A549 (cell line): ENCODE measurements at regions not wholly inside any gene's neighbourhood (a gene's known extent, or its start where the extent isn't known, plus 50 kb on each side); places are given as distances from the start of the nearest gene placed in this dataset.

Source experiments
- ATAC-seq, 2 experiments: fragments of 200-7000 bp in 1 of 2; fragments of >200 bp in 1 of 2; cut with Nextera tagmentation in 1 of 2; cut with Tn5 transposase in 1 of 2; 3 replicates each; pipeline versions ENCODE4 v1.8.0 to v1.9.1; 2018 to 2020; ENCODE audit warnings: mild to moderate bottlenecking in 1 of 2, moderate library complexity in 1 of 2
- CTCF ChIA-PET: fragments of 300-600 bp; sonication (Branson Sonifier 250); formaldehyde crosslinking; extraction: SDS; loops from one replicate; lab custom pipeline; 2021; ENCODE audit warnings: antibody characterized with exemption, inconsistent platforms; lab: Yijun Ruan, JAX
- POLR2A ChIA-PET: fragments of 350-600 bp; formaldehyde crosslinking; extraction: SDS; loops from one replicate; lab custom pipeline; 2021; ENCODE audit warnings: antibody characterized with exemption, inconsistent platforms; lab: Yijun Ruan, JAX
- DNase-seq, 2 experiments: peaks; one replicate each; pipeline versions ENCODE4 v3.0.0 to v3.0.0-alpha.2; 2011 to 2016; ENCODE audit warnings: low read depth in 1 of 2, low spot score in 1 of 2
- FAIRE-seq: peaks from 2 replicates; lab custom pipeline; 2011; peaks lifted over from hg19 to GRCh38; lab: Jason Lieb, UNC
- H3K27ac ChIP-seq, 2 experiments: fragments of >200 bp; sonication (Bioruptor Twin); formaldehyde crosslinking; 3 replicates each; pipeline ENCODE4 v1.5.1; 2016 to 2017
- H3K4me1 ChIP-seq: fragments of >200 bp; sonication (Bioruptor Twin); formaldehyde crosslinking; 3 replicates; pipeline ENCODE4 v1.6.1; 2016
- H3K4me2 ChIP-seq: fragments of >200 bp; sonication (Bioruptor Twin); formaldehyde crosslinking; 3 replicates; pipeline ENCODE4 v1.6.1; 2016
- H3K4me3 ChIP-seq: fragments of >200 bp; sonication (Bioruptor Twin); formaldehyde crosslinking; 3 replicates; pipeline ENCODE4 v1.5.1; 2016
- H3K9me3 ChIP-seq: fragments of >200 bp; sonication (Bioruptor Twin); formaldehyde crosslinking; 3 replicates; pipeline ENCODE4 v1.6.1; 2016
- ATOH8 ChIP-seq: fragments of 250-450 bp; sonication (Bioruptor Pico); IDR thresholded peaks from 2 replicates; pipeline ENCODE4 v1.5.0; 2020; ENCODE audit warnings: low read depth, mild to moderate bottlenecking, moderate library complexity
- CBX8 ChIP-seq: fragments of 200-600 bp; sonication (generic); IDR thresholded peaks from 2 replicates; pipeline ENCODE4 v1.6.1; 2016
- CEBPB ChIP-seq, 2 experiments: fragments of >200 bp in 1 of 2; sonication (Bioruptor Twin) in 1 of 2; formaldehyde crosslinking in 1 of 2; IDR thresholded peaks; 2 replicates each; pipeline ENCODE4 v1.6.1; 2012 to 2016
- CHD4 ChIP-seq: fragments of 200-600 bp; sonication (generic); IDR thresholded peaks from 2 replicates; pipeline ENCODE4 v1.6.1; 2016; ENCODE audit warnings: antibody characterized with exemption, mild to moderate bottlenecking, borderline replicate concordance
- EHMT2 ChIP-seq: fragments of 200-600 bp; sonication (generic); IDR thresholded peaks from 2 replicates; pipeline ENCODE4 v1.6.1; 2016; ENCODE audit warnings: antibody characterized with exemption, low read depth, mild to moderate bottlenecking, moderate library complexity
- GATA3 ChIP-seq: IDR thresholded peaks from 2 replicates; pipeline ENCODE4 v1.6.1; 2012; ENCODE audit warnings: borderline replicate concordance
- HDAC2 ChIP-seq: fragments of 200-600 bp; sonication (generic); IDR thresholded peaks from 2 replicates; pipeline ENCODE4 v1.6.1; 2016
- JUNB ChIP-seq: fragments of >200 bp; sonication (Bioruptor Twin); formaldehyde crosslinking; IDR thresholded peaks from 2 replicates; pipeline ENCODE4 v1.6.1; 2016
- MAFK ChIP-seq: fragments of 450-650 bp; IDR thresholded peaks from 2 replicates; pipeline ENCODE4 v1.6.1; 2014; ENCODE audit not compliant: partially characterized antibody
- MYC ChIP-seq: IDR thresholded peaks from 2 replicates; pipeline ENCODE4 v1.6.1; 2012; ENCODE audit warnings: mild to moderate bottlenecking, inconsistent platforms, low read length, improper control_type of control experiment, borderline replicate concordance
- PHF8 ChIP-seq: fragments of 200-600 bp; sonication (generic); IDR thresholded peaks from 2 replicates; pipeline ENCODE4 v1.6.1; 2016; ENCODE audit warnings: low read depth, mild to moderate bottlenecking, antibody characterized with exemption, moderate library complexity, borderline replicate concordance
- POLR2AphosphoS2 ChIP-seq: conservative IDR thresholded peaks from 2 replicates; pipeline ENCODE4 v1.6.1; 2012; ENCODE audit warnings: low read length, improper control_type of control experiment, inconsistent platforms
- RARB ChIP-seq: fragments of 250-450 bp; sonication (Bioruptor Pico); IDR thresholded peaks from 2 replicates; pipeline ENCODE4 v1.8.0; 2021; ENCODE audit warnings: mild to moderate bottlenecking, moderate library complexity
- RCOR1 ChIP-seq: fragments of 150-350 bp; IDR thresholded peaks from 2 replicates; pipeline ENCODE4 v1.6.1; 2014; ENCODE audit warnings: antibody characterized with exemption, low read length, low read depth
- SMC3 ChIP-seq: fragments of >200 bp; sonication (Bioruptor Twin); formaldehyde crosslinking; IDR thresholded peaks from 3 replicates; pipeline ENCODE4 v1.6.1; 2018; ENCODE audit warnings: inconsistent platforms
- USF2 ChIP-seq: fragments of 450-650 bp; IDR thresholded peaks from 2 replicates; pipeline ENCODE4 v1.6.1; 2014; ENCODE audit warnings: antibody characterized with exemption
- ZC3H11A ChIP-seq: fragments of 450-650 bp; IDR thresholded peaks from 2 replicates; pipeline ENCODE4 v1.6.1; 2014; ENCODE audit warnings: antibody characterized with exemption, mild to moderate bottlenecking
- ZFP36 ChIP-seq: fragments of 450-650 bp; IDR thresholded peaks from 2 replicates; pipeline ENCODE4 v1.6.1; 2014; ENCODE audit warnings: borderline replicate concordance; ENCODE audit not compliant: partially characterized antibody
- ZSCAN20 ChIP-seq: fragments of 250-450 bp; sonication (Bioruptor Pico); IDR thresholded peaks from 2 replicates; pipeline ENCODE4 v1.8.0; 2022; ENCODE audit warnings: mild to moderate bottlenecking, moderate library complexity
- WGBS: methylation state at CpG from one replicate; pipeline ENCODE4 v1.1.6; 2017; ENCODE audit errors: missing lambda C conversion rate; 5-methylcytosine and 5-hydroxymethylcytosine counted together
- TF ChIP-seq, protein P1 (sequence below): fragments of 250-450 bp; sonication (Bioruptor Pico); IDR thresholded peaks from 2 replicates; pipeline ENCODE4 v1.5.0; 2021; ENCODE audit warnings: mild to moderate bottlenecking, moderate library complexity, borderline replicate concordance

GRCh38 chr12:125538401-125539199, 473.4 kb downstream of the AACS start:
- Histone ChIP-seq H3K27ac (no peak overlapping the region), H3K9me3 (no peaks in the 10 kb centered on the region), H3K4me3 (no peak overlapping the region), H3K4me1 (no peaks in the 10 kb centered on the region), H3K4me2 (no peak overlapping the region)
- TF ChIP-seq SMC3 (no peak), GATA3 (no peak), EHMT2 (no peak), HDAC2 (no peak), MAFK (no peak), CBX8 (no peak), CEBPB (IDR thresholded peaks at IDR 0.05) (no peak), MYC (no peak), USF2 (no peak), ATOH8 (CRISPR knock-in tag) (no peak), ZSCAN20 (CRISPR knock-in tag) (no peak), JUNB (no peak)
- ATAC-seq (no peak), FAIRE-seq (no peak), DNase-seq (no peak)
- ChIA-PET POLR2A (no interaction called here), CTCF (no interaction called here)
- WGBS: 10% methylated on average over 11 of the region's 11 CpGs

DNA sequence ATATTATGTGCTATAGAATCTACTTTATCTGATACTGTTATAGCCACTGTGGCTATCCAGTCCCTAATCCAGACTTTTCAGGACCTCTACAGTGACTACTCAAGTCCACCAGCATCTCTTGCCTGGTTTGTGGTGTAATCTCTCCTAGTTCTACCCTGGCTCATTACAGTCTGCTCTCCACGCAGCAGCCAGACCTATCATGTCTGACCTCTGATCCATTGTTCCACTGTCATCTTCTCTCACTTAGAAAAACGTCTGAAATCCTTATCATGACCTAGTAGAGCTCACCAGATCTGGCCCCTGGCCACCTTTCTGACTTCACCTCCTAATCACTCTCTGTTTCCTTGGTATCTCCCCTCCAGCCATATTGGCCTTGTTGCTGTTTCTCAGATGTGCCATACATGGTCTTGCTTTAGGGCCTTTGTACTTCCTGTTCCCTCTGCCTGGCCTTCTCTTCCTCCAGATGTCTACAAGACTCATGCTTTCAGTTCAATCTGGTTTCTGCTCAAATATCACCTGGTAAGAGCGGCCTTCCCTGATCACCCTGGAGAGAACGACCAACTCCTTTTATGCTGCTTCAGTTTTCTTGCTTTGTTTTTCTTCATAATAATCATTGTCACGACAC, 475.5 kb downstream of the AACS start:
- H3K27ac ChIP-seq: no peak overlapping the region
- no peak for DNase-seq
- POLR2A ChIA-PET: no interaction called here
- H3K9me3 ChIP-seq: no peaks in the 10 kb centered on the region
- no peak for FAIRE-seq
- H3K4me2 ChIP-seq: no peak overlapping the region
- no peak for ATAC-seq
- TF ChIP-seq POLR2AphosphoS2 (no peak), RARB (CRISPR knock-in tag) (no peak), PHF8 (no peak), ZC3H11A (no peak), CHD4 (no peak), ZSCAN20 (CRISPR knock-in tag) (no peak), RCOR1 (no peak), ZFP36 (no peak)
- TF ChIP-seq, protein P1, sequence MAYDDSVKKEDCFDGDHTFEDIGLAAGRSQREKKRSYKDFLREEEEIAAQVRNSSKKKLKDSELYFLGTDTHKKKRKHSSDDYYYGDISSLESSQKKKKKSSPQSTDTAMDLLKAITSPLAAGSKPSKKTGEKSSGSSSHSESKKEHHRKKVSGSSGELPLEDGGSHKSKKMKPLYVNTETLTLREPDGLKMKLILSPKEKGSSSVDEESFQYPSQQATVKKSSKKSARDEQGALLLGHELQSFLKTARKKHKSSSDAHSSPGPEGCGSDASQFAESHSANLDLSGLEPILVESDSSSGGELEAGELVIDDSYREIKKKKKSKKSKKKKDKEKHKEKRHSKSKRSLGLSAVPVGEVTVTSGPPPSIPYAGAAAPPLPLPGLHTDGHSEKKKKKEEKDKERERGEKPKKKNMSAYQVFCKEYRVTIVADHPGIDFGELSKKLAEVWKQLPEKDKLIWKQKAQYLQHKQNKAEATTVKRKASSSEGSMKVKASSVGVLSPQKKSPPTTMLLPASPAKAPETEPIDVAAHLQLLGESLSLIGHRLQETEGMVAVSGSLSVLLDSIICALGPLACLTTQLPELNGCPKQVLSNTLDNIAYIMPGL (CRISPR knock-in tag): no peak
- TF ChIP-seq, all 56 proteins: peak for 0
- WGBS: 10% methylated on average over 5 of the region's 5 CpGs
- Histone ChIP-seq H3K4me1 (no peaks in the 10 kb centered on the region), H3K4me3 (no peak overlapping the region)
- CTCF ChIA-PET: interaction anchor here (1.6 kb wide), 1 partner anchor 16 kb away, joined by 4 read pairs; no protein-coding TSS in a partner anchor

DNA sequence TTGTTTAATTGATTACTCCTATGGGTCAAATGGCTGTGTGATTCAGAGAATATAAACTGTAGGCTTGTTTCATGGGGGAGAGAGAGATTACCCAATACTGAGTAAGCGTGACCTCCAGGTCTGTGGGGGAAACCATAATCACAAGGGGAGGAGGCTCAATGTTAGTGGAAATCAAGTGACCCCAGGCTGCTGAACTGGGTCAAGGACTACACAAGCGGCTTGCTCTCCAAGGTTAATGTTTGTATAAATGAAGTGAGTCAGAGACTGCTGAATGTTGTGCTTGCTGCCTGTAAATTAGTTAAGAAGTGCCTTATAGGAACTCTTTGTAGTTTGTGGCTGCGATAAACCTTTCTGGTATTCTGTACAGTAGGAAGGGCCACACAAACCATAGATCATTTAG, 479.7 kb downstream of the AACS start:
- POLR2A ChIA-PET: no interaction called here
- no peak for TF ChIP-seq PHF8
- ATAC-seq (no peak), FAIRE-seq (no peak), DNase-seq (no peak)
- WGBS: 5% methylated on average over 3 of the region's 3 CpGs
- H3K27ac ChIP-seq: no peak overlapping the region
- no peaks in the 10 kb centered on the region for H3K4me1 ChIP-seq
- no peaks in the 10 kb centered on the region for H3K9me3 ChIP-seq
- H3K4me2 ChIP-seq: no peak overlapping the region
- CTCF ChIA-PET: no interaction called here
- no peak overlapping the region for H3K4me3 ChIP-seq
